GM13977 (cell line): ENCODE measurements at regions not wholly inside any gene's neighbourhood (a gene's known extent, or its start where the extent isn't known, plus 50 kb on each side); places are given as distances from the start of the nearest gene placed in this dataset.

Experiments used
- DNase-seq: peaks from one replicate; pipeline ENCODE4 v3.0.0; 2012; ENCODE audit warnings: low spot score
- CTCF ChIP-seq: IDR thresholded peaks from 2 replicates; pipeline ENCODE4 v1.5.1; 2012; ENCODE audit warnings: mild to moderate bottlenecking, control low read depth; ENCODE audit not compliant: insufficient read depth; ENCODE audit errors: extremely low read depth, missing control alignments
- in situ Hi-C: fragments of 300-500 bp; cut with MboI; formaldehyde crosslinking; loops from one replicate; pipeline ENCODE4 v1.12.0; 2022; ENCODE audit warnings: low sequenced_read_pairs, low pct_unique_long_range_greater_than_20kb, mixed read lengths, inconsistent platforms; ENCODE audit not compliant: unreplicated experiment

GRCh38 chr4:181424362-181425016, 818.7 kb upstream of the TENM3 start:
- DNase-seq = no peak
- TF ChIP-seq CTCF = no peak
- in situ Hi-C loops = no loop called here

- in situ Hi-C loops = no loop called here
- no peak for DNase-seq
- TF ChIP-seq CTCF = no peak
These were observed 816.1 kb upstream of the TENM3 start for GRCh38 chr4:181427076-181427475.

GRCh38 chr4:181431006-181431405, 812.2 kb upstream of the TENM3 start:
- no peak for TF ChIP-seq CTCF
- in situ Hi-C loops = no loop called here
- no peak for DNase-seq

GRCh38 chr4:181431661-181432060, 811.5 kb upstream of the TENM3 start:
- DNase-seq = no peak
- in situ Hi-C loops = no loop called here
- no peak for TF ChIP-seq CTCF

- TF ChIP-seq CTCF = no peak
- in situ Hi-C loops = no loop called here
- no peak for DNase-seq
These were observed 810.9 kb upstream of the TENM3 start for GRCh38 chr4:181432335-181432734.

GRCh38 chr4:181437895-181438294, 805.3 kb upstream of the TENM3 start:
- in situ Hi-C loops = no loop called here
- TF ChIP-seq CTCF = no peak
- no peak for DNase-seq

- TF ChIP-seq CTCF = no peak
- in situ Hi-C loops = no loop called here
- no peak for DNase-seq
These were observed 804.6 kb upstream of the TENM3 start for GRCh38 chr4:181438641-181439040.
